Tibial nerve (tissue), 4 donors: ENCODE measurements at regions not wholly inside any gene's neighbourhood (a gene's known extent, or its start where the extent isn't known, plus 50 kb on each side); places are given as distances from the start of the nearest gene placed in this dataset.

Source experiments
- EP300 ChIP-seq, 2 donors: sonication (generic); formaldehyde crosslinking; IDR thresholded peaks; one replicate each; pipeline ENCODE4 v1.6.1; 2017; ENCODE audit warnings: antibody characterized with exemption in 2 of 2, mild to moderate bottlenecking in 1 of 2
- POLR2A ChIP-seq, 2 donors: fragments of 450-650 bp; IDR thresholded peaks; one replicate each; pipeline ENCODE4 v1.6.1; 2017; ENCODE audit warnings: antibody characterized with exemption in 2 of 2, mild to moderate bottlenecking in 2 of 2, moderate library complexity in 2 of 2
- TF ChIP-seq, protein P1 (sequence below), 5 experiments: fragments of 200-600 bp in 3 of 5; fragments of 450-650 bp in 2 of 5; sonication (generic) in 3 of 5; IDR thresholded peaks; one replicate each; pipeline ENCODE4 v1.5.1; 2016 to 2019; ENCODE audit warnings: antibody characterized with exemption in 5 of 5, mild to moderate bottlenecking in 3 of 5, moderate library complexity in 2 of 5

GRCh38 chr10:34002896-34003295 is 668.4 kb upstream of the NRP1 start:
- TF ChIP-seq, protein P1, sequence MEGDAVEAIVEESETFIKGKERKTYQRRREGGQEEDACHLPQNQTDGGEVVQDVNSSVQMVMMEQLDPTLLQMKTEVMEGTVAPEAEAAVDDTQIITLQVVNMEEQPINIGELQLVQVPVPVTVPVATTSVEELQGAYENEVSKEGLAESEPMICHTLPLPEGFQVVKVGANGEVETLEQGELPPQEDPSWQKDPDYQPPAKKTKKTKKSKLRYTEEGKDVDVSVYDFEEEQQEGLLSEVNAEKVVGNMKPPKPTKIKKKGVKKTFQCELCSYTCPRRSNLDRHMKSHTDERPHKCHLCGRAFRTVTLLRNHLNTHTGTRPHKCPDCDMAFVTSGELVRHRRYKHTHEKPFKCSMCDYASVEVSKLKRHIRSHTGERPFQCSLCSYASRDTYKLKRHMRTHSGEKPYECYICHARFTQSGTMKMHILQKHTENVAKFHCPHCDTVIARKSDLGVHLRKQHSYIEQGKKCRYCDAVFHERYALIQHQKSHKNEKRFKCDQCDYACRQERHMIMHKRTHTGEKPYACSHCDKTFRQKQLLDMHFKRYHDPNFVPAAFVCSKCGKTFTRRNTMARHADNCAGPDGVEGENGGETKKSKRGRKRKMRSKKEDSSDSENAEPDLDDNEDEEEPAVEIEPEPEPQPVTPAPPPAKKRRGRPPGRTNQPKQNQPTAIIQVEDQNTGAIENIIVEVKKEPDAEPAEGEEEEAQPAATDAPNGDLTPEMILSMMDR (IDR thresholded peaks at IDR 0.05): no peak
- TF ChIP-seq POLR2A (IDR thresholded peaks at IDR 0.05) (no peak), EP300 (IDR thresholded peaks at IDR 0.05) (no peak)
